Natural killer cell (primary cell): ENCODE measurements at regions not wholly inside any gene's neighbourhood (a gene's known extent, or its start where the extent isn't known, plus 50 kb on each side); places are given as distances from the start of the nearest gene placed in this dataset.

Experiments
- ATAC-seq, 3 donors: fragments of 150-1000 bp in 2 of 3; fragments of 200-7000 bp in 1 of 3; cut with Tn5 transposase; 1 replicate in 1 of 3; 2 replicates in 2 of 3; pipeline ENCODE4 v1.10.0; 2021; ENCODE audit warnings: mild to moderate bottlenecking in 2 of 3, moderate library complexity in 2 of 3
- DNase-seq, 2 donors: peaks; one replicate each; pipeline versions ENCODE4 v3.0.0 to v3.0.0-alpha.2; 2013 to 2021; ENCODE audit warnings: mixed read lengths in 1 of 2
- H3K27ac ChIP-seq: one replicate; pipeline ENCODE4 v1.5.1; 2013; ENCODE audit warnings: mild to moderate bottlenecking, low read length
- H3K27me3 ChIP-seq: one replicate; pipeline ENCODE4 v1.6.1; 2013; ENCODE audit warnings: low read length; ENCODE audit not compliant: control insufficient read depth, insufficient read depth
- H3K36me3 ChIP-seq: one replicate; pipeline ENCODE4 v1.6.1; 2013; ENCODE audit warnings: low read length; ENCODE audit not compliant: control insufficient read depth, insufficient read depth
- H3K4me1 ChIP-seq: one replicate; pipeline ENCODE4 v1.6.1; 2013; ENCODE audit warnings: low read length; ENCODE audit not compliant: control insufficient read depth, insufficient read depth
- H3K4me3 ChIP-seq: one replicate; pipeline ENCODE4 v1.5.1; 2013; ENCODE audit warnings: low read length
- H3K9me3 ChIP-seq: one replicate; pipeline ENCODE4 v1.6.1; 2013; ENCODE audit warnings: low read length; ENCODE audit not compliant: control insufficient read depth, insufficient read depth
- H3K27ac Mint-ChIP-seq, 2 donors: one replicate each; pipeline ENCODE4 v1.8.0; 2022; ENCODE audit warnings: mild to moderate bottlenecking in 2 of 2, mixed read lengths in 2 of 2, moderate library complexity in 1 of 2
- H3K27me3 Mint-ChIP-seq, 2 donors: one replicate each; pipeline ENCODE4 v1.8.0; 2022; ENCODE audit warnings: low read depth in 2 of 2, mixed read lengths in 2 of 2
- H3K36me3 Mint-ChIP-seq: one replicate; pipeline ENCODE4 v1.8.0; 2022; ENCODE audit warnings: mixed read lengths
- H3K4me1 Mint-ChIP-seq, 2 donors: one replicate each; pipeline ENCODE4 v1.8.0; 2022; ENCODE audit warnings: mixed read lengths in 2 of 2
- H3K4me3 Mint-ChIP-seq: one replicate; pipeline ENCODE4 v1.8.0; 2022; ENCODE audit warnings: mild to moderate bottlenecking, moderate library complexity, mixed read lengths
- H3K9me3 Mint-ChIP-seq, 2 donors: one replicate each; pipeline ENCODE4 v1.8.0; 2022; ENCODE audit warnings: mixed read lengths in 2 of 2
- CTCF ChIP-seq: fragments of 200-600 bp; IDR thresholded peaks from one replicate; pipeline ENCODE4 v1.8.0; 2022; ENCODE audit warnings: antibody characterized with exemption
- WGBS: methylation state at CpG from one replicate; pipeline ENCODE4 v1.1.7; 2013; ENCODE audit warnings: missing lambda C conversion rate; ENCODE audit not compliant: insufficient coverage; 5-methylcytosine and 5-hydroxymethylcytosine counted together
- intact Hi-C: fragments of 100-400 bp; cut with micrococcal nuclease; formaldehyde crosslinking; loops from one replicate; pipeline ENCODE4 v1.14.2; 2022

- Mint-ChIP-seq H3K4me3 (no peak overlapping the region), H3K27ac (no peak overlapping the region), H3K36me3 (no peaks in the 10 kb centered on the region), H3K4me1 (peaks cover 9 to 10% of the 10 kb centered on the region in 2 donors), H3K9me3 (no peaks in the 10 kb centered on the region), H3K27me3 (no peaks in the 10 kb centered on the region)
- H3K4me3 ChIP-seq, result no peak overlapping the region
- H3K4me1 ChIP-seq, result peaks cover 8% of the 10 kb centered on the region
- WGBS, result 87% methylated on average over 5 of the region's 5 CpGs
- DNase-seq, result no peak
- no peaks in the 10 kb centered on the region for H3K36me3 ChIP-seq
- ATAC-seq, result no peak
- H3K9me3 ChIP-seq, result no peaks in the 10 kb centered on the region
- no peak for TF ChIP-seq CTCF
- intact Hi-C loops, result no loop called here
- H3K27ac ChIP-seq, result no peak overlapping the region
- no peaks in the 10 kb centered on the region for H3K27me3 ChIP-seq
Measured at GRCh38 chr1:87451229-87451920, 122.7 kb downstream of the LMO4 start.

- no peaks in the 10 kb centered on the region for H3K36me3 Mint-ChIP-seq
- H3K4me1 ChIP-seq, result peaks cover 8% of the 10 kb centered on the region
- TF ChIP-seq CTCF, result no peak
- DNase-seq, result no peak
- H3K27ac ChIP-seq, result no peak overlapping the region
- H3K9me3 ChIP-seq, result no peaks in the 10 kb centered on the region
- H3K4me1 Mint-ChIP-seq, result peaks cover 9 to 10% of the 10 kb centered on the region in 2 donors
- intact Hi-C loops, result no loop called here
- no peak overlapping the region for H3K4me3 Mint-ChIP-seq
- no peak overlapping the region for H3K27ac Mint-ChIP-seq
- H3K36me3 ChIP-seq, result no peaks in the 10 kb centered on the region
- H3K27me3 Mint-ChIP-seq, result no peaks in the 10 kb centered on the region
- H3K9me3 Mint-ChIP-seq, result no peaks in the 10 kb centered on the region
- ATAC-seq, result no peak
- H3K4me3 ChIP-seq, result no peak overlapping the region
- H3K27me3 ChIP-seq, result no peaks in the 10 kb centered on the region
Measured at GRCh38 chr1:87452648-87453047, 124.0 kb downstream of the LMO4 start.

GRCh38 chr1:87457408-87457807 is 128.7 kb downstream of the LMO4 start:
- no peak overlapping the region for H3K27ac ChIP-seq
- Mint-ChIP-seq H3K4me3 (no peak overlapping the region), H3K36me3 (peaks cover 8% of the 10 kb centered on the region), H3K9me3 (no peaks in the 10 kb centered on the region), H3K27me3 (no peaks in the 10 kb centered on the region), H3K27ac (no peak overlapping the region), H3K4me1 (no peaks in the 10 kb centered on the region)
- WGBS, result no CpG with 5 or more reads among the region's 2 CpGs
- no peak overlapping the region for H3K4me3 ChIP-seq
- no peaks in the 10 kb centered on the region for H3K4me1 ChIP-seq
- DNase-seq (no peak), ATAC-seq (no peak)
- H3K9me3 ChIP-seq, result no peaks in the 10 kb centered on the region
- no peak for TF ChIP-seq CTCF
- H3K27me3 ChIP-seq, result no peaks in the 10 kb centered on the region
- intact Hi-C loops, result no loop called here
- H3K36me3 ChIP-seq, result no peaks in the 10 kb centered on the region

GRCh38 chr1:87462894-87463293 is 134.2 kb downstream of the LMO4 start:
- Histone ChIP-seq H3K9me3 (no peaks in the 10 kb centered on the region), H3K4me1 (no peaks in the 10 kb centered on the region), H3K27ac (no peak overlapping the region), H3K27me3 (no peaks in the 10 kb centered on the region), H3K36me3 (no peaks in the 10 kb centered on the region), H3K4me3 (no peak overlapping the region)
- no peaks in the 10 kb centered on the region for H3K27me3 Mint-ChIP-seq
- intact Hi-C loops, result no loop called here
- no peak for TF ChIP-seq CTCF
- no peak for DNase-seq
- H3K36me3 Mint-ChIP-seq, result peaks cover 8% of the 10 kb centered on the region
- H3K4me3 Mint-ChIP-seq, result no peak overlapping the region
- 86% methylated on average over 1 of the region's 1 CpG for WGBS
- no peaks in the 10 kb centered on the region for H3K9me3 Mint-ChIP-seq
- no peak for ATAC-seq
- H3K4me1 Mint-ChIP-seq, result no peaks in the 10 kb centered on the region
- no peak overlapping the region for H3K27ac Mint-ChIP-seq
